ENCODE measurements at regions not wholly inside any gene's neighbourhood (a gene's known extent, or its start where the extent isn't known, plus 50 kb on each side); places are given as distances from the start of the nearest gene placed in this dataset.

DNA sequence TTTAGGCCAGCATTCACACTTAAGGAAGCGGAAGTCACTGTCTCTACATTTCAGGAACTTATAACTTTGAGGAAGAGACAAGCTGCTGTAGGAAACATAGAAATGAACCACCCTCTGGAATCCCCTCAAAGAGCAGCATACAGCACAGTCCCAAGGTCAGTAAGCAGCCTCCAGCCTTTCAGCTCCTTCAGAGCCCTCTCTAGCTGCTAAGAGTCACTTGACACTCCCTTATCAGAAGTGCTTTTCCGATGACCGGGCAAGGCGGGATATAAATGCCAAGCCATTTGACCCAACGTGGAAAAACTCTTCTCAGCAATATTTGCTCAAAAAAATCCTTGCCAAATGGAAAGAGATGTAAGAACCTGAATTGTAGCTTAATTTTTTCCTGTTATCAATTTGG lies 1284.3 kb downstream of the XPNPEP1 start:
- TF ChIP-seq CTCF (IDR thresholded peaks at IDR 0.05) (no peak), EP300 (IDR thresholded peaks at IDR 0.05) (no peak), POLR2AphosphoS5 (IDR thresholded peaks at IDR 0.05) (no peak)
